GM18861 (cell line): ENCODE measurements at regions not wholly inside any gene's neighbourhood (a gene's known extent, or its start where the extent isn't known, plus 50 kb on each side); places are given as distances from the start of the nearest gene placed in this dataset.

Experiments used
- ATAC-seq: cut with Tn5 transposase; IDR thresholded peaks from one replicate; pipeline ENCODE4 v1.9.1; 2021; ENCODE audit not compliant: unreplicated experiment

- ATAC-seq, result no peak
Measured at GRCh38 chrX:30951003-30951402, 61.9 kb upstream of the TAB3 start.

GRCh38 chrX:30950391-30950790 is 61.3 kb upstream of the TAB3 start:
- ATAC-seq, result no peak

- no peak for ATAC-seq
Measured at GRCh38 chrX:30949554-30949953, 60.5 kb upstream of the TAB3 start.

GRCh38 chrX:30948626-30949025 is 59.6 kb upstream of the TAB3 start:
- ATAC-seq, result no peak

GRCh38 chrX:30948051-30948450 is 59.0 kb upstream of the TAB3 start:
- no peak for ATAC-seq

- ATAC-seq, result no peak
Measured at GRCh38 chrX:30943984-30944383, 54.9 kb upstream of the TAB3 start.

- no peak for ATAC-seq
Measured at GRCh38 chrX:30941898-30942297, 52.8 kb upstream of the TAB3 start.

- ATAC-seq, result no peak
Measured at GRCh38 chrX:30939928-30940327, 50.9 kb upstream of the TAB3 start.
